Smooth muscle cell (in vitro differentiated cells): ENCODE measurements at regions not wholly inside any gene's neighbourhood (a gene's known extent, or its start where the extent isn't known, plus 50 kb on each side); places are given as distances from the start of the nearest gene placed in this dataset.
"Not testable (repeated sequence)": the region's sequence is repeated elsewhere in the genome, so short reads cannot be mapped to it uniquely, and the experiment has no call there.

Experiments
- DNase-seq: peaks from one replicate; lab custom pipeline; 2025; ENCODE audit not compliant: unreplicated experiment; lab: John Stamatoyannopoulos, UW
- H2AFZ ChIP-seq: fragments of 200-600 bp; sonication (generic); 2 replicates; pipeline ENCODE4 v1.6.0; 2016; ENCODE audit warnings: antibody characterized with exemption, low read depth, mild to moderate bottlenecking
- H3F3A ChIP-seq: fragments of 200-600 bp; sonication (generic); 2 replicates; pipeline ENCODE4 v1.6.0; 2017; ENCODE audit warnings: antibody characterized with exemption, low read depth
- H3K27ac ChIP-seq: fragments of 200-600 bp; sonication (generic); 2 replicates; pipeline ENCODE4 v1.5.1; 2016; ENCODE audit warnings: low read depth, mild to moderate bottlenecking
- H3K27me3 ChIP-seq: fragments of 200-600 bp; sonication (generic); 2 replicates; pipeline ENCODE4 v1.6.1; 2016; ENCODE audit warnings: low read depth, mild to moderate bottlenecking
- H3K36me3 ChIP-seq: fragments of 200-600 bp; sonication (generic); 2 replicates; pipeline ENCODE4 v1.5.1; 2016; ENCODE audit warnings: low read depth
- H3K4me1 ChIP-seq: fragments of 200-600 bp; sonication (generic); 2 replicates; pipeline ENCODE4 v1.5.1; 2016; ENCODE audit warnings: low read depth
- H3K4me2 ChIP-seq: fragments of 200-600 bp; sonication (generic); 2 replicates; pipeline ENCODE4 v1.6.0; 2016; ENCODE audit warnings: mild to moderate bottlenecking
- H3K4me3 ChIP-seq: fragments of 200-600 bp; sonication (generic); 2 replicates; pipeline ENCODE4 v1.5.1; 2016; ENCODE audit warnings: mild to moderate bottlenecking
- H3K79me2 ChIP-seq: fragments of 200-600 bp; sonication (generic); 2 replicates; pipeline ENCODE4 v1.6.0; 2016; ENCODE audit warnings: low read depth, mild to moderate bottlenecking
- H3K9ac ChIP-seq: fragments of 200-600 bp; sonication (generic); 2 replicates; pipeline ENCODE4 v1.6.0; 2016; ENCODE audit warnings: low read depth
- H3K9me3 ChIP-seq: fragments of 200-600 bp; sonication (generic); replicated peaks from 2 replicates; pipeline ENCODE4 v1.5.1; 2016; ENCODE audit warnings: low read depth
- H4K20me1 ChIP-seq: fragments of 200-600 bp; sonication (generic); 2 replicates; pipeline ENCODE4 v1.6.0; 2016; ENCODE audit warnings: low read depth
- CTCF ChIP-seq: fragments of 200-600 bp; sonication (generic); IDR thresholded peaks from 2 replicates; pipeline ENCODE4 v1.5.1; 2017; ENCODE audit warnings: borderline replicate concordance, mild to moderate bottlenecking, antibody characterized with exemption; ENCODE audit not compliant: insufficient read depth, poor library complexity, severe bottlenecking
- WGBS: methylation state at CpG from one replicate; pipeline ENCODE4 v1.1.7; 2016; ENCODE audit warnings: low lambda C conversion rate; 5-methylcytosine and 5-hydroxymethylcytosine counted together

- Histone ChIP-seq H3K4me2 (no peak overlapping the region), H3K4me1 (no peaks in the 10 kb centered on the region), H3K4me3 (no peak overlapping the region), H3K9me3 (peaks cover 5% of the 10 kb centered on the region), H4K20me1 (no peaks in the 10 kb centered on the region), H3K9ac (no peak overlapping the region), H3K79me2 (no peaks in the 10 kb centered on the region), H2AFZ (no peak overlapping the region), H3F3A (no peaks in the 10 kb centered on the region), H3K27me3 (no peaks in the 10 kb centered on the region), H3K36me3 (no peaks in the 10 kb centered on the region), H3K27ac (no peak overlapping the region)
- no peak for DNase-seq
- no peak for TF ChIP-seq CTCF
- WGBS = 78% methylated on average over 1 of the region's 1 CpG
These were observed 154.6 kb downstream of the EVA1A start for GRCh38 chr2:75406131-75406581.

GRCh38 chr2:75405000-75405399 lies 155.7 kb downstream of the EVA1A start:
- Histone ChIP-seq H3K27me3 (no peaks in the 10 kb centered on the region), H3K4me3 (no peak overlapping the region), H4K20me1 (no peaks in the 10 kb centered on the region), H3K79me2 (no peaks in the 10 kb centered on the region), H3K9ac (no peak overlapping the region), H3K27ac (no peak overlapping the region), H3K4me2 (no peak overlapping the region), H3K36me3 (no peaks in the 10 kb centered on the region), H2AFZ (no peak overlapping the region), H3F3A (no peaks in the 10 kb centered on the region), H3K4me1 (no peaks in the 10 kb centered on the region), H3K9me3 (no peaks in the 10 kb centered on the region)
- TF ChIP-seq CTCF = no peak
- DNase-seq = no peak
- WGBS = 68% methylated on average over 3 of the region's 3 CpGs

GRCh38 chr2:75403991-75404428 lies 156.7 kb downstream of the EVA1A start:
- H3K4me1 ChIP-seq = no peaks in the 10 kb centered on the region
- no peaks in the 10 kb centered on the region for H3K36me3 ChIP-seq
- 18% methylated on average over 9 of the region's 9 CpGs for WGBS
- no peaks in the 10 kb centered on the region for H4K20me1 ChIP-seq
- H3K4me3 ChIP-seq = no peak overlapping the region
- H3K9ac ChIP-seq = no peak overlapping the region
- no peaks in the 10 kb centered on the region for H3F3A ChIP-seq
- H3K79me2 ChIP-seq = no peaks in the 10 kb centered on the region
- no peaks in the 10 kb centered on the region for H3K27me3 ChIP-seq
- DNase-seq = no peak
- TF ChIP-seq CTCF = peak; percentile 83
- H3K4me2 ChIP-seq = no peak overlapping the region
- H3K27ac ChIP-seq = no peak overlapping the region
- H3K9me3 ChIP-seq = no peaks in the 10 kb centered on the region
- H2AFZ ChIP-seq = no peak overlapping the region

GRCh38 chr2:75396314-75396713 lies 164.4 kb downstream of the EVA1A start:
- Histone ChIP-seq H3K9ac (no peak overlapping the region), H3K4me2 (no peak overlapping the region), H4K20me1 (no peaks in the 10 kb centered on the region), H3K36me3 (no peaks in the 10 kb centered on the region), H3K4me3 (no peak overlapping the region), H3K9me3 (no peaks in the 10 kb centered on the region), H3K27me3 (no peaks in the 10 kb centered on the region), H3K4me1 (no peaks in the 10 kb centered on the region), H3K27ac (no peak overlapping the region), H3K79me2 (no peaks in the 10 kb centered on the region), H3F3A (no peaks in the 10 kb centered on the region), H2AFZ (no peak overlapping the region)
- TF ChIP-seq CTCF = no peak
- no peak for DNase-seq
- WGBS = 93% methylated on average over 2 of the region's 2 CpGs

GRCh38 chr2:75394764-75395163 lies 166.0 kb downstream of the EVA1A start:
- WGBS = 66% methylated on average over 2 of the region's 2 CpGs
- H3K36me3 ChIP-seq, H3F3A ChIP-seq, H3K79me2 ChIP-seq, H4K20me1 ChIP-seq, H3K9me3 ChIP-seq, H3K9ac ChIP-seq, H2AFZ ChIP-seq, H3K4me3 ChIP-seq, H3K4me1 ChIP-seq, H3K4me2 ChIP-seq, DNase-seq, H3K27me3 ChIP-seq: not testable (repeated sequence)
- peak overlapping the region; percentile 28 for H3K27ac ChIP-seq
